Endometrium (tissue), 2 donors: ENCODE measurements at regions not wholly inside any gene's neighbourhood (a gene's known extent, or its start where the extent isn't known, plus 50 kb on each side); places are given as distances from the start of the nearest gene placed in this dataset.
A peak's percentile ranks its signal among the peaks of the same experiment; 100 is the strongest.

Experiments used
- FAIRE-seq: peaks from 2 replicates; lab custom pipeline; 2012; peaks lifted over from hg19 to GRCh38; lab: Jason Lieb, UNC
- donor health status: control.
- donor health status: control.

GRCh38 chrX:13102636-13103035 lies 58.2 kb upstream of the FAM9C start:
- FAIRE-seq, result no peak

- FAIRE-seq, result peak; percentile 48
These were observed 57.2 kb upstream of the FAM9C start for GRCh38 chrX:13101441-13102139.

- FAIRE-seq, result no peak
These were observed 54.7 kb upstream of the FAM9C start for GRCh38 chrX:13099121-13099520.

GRCh38 chrX:13096728-13097127 lies 52.3 kb upstream of the FAM9C start:
- FAIRE-seq, result no peak

GRCh38 chrX:13094828-13095341 lies 50.5 kb upstream of the FAM9C start:
- FAIRE-seq, result no peak

- peak; percentile 18 for FAIRE-seq
These were observed 50.0 kb upstream of the FAM9C start for GRCh38 chrX:13094374-13094773.
